H9 (cell line): ENCODE measurements at regions not wholly inside any gene's neighbourhood (a gene's known extent, or its start where the extent isn't known, plus 50 kb on each side); places are given as distances from the start of the nearest gene placed in this dataset.

Experiments used
- DNase-seq: peaks from one replicate; pipeline ENCODE4 v3.0.0-alpha.2; 2017
- H2AFZ ChIP-seq: one replicate; pipeline ENCODE4 v1.6.1; 2013; ENCODE audit warnings: mild to moderate bottlenecking, low read length, control low read depth, moderate library complexity
- H2AK5ac ChIP-seq: 2 replicates; pipeline ENCODE4 v1.6.1; 2013; ENCODE audit warnings: low read length, control low read depth, mixed read lengths; ENCODE audit not compliant: insufficient read length
- H2BK120ac ChIP-seq: one replicate; pipeline ENCODE4 v1.6.1; 2013; ENCODE audit warnings: low read depth, mild to moderate bottlenecking, low read length, control low read depth, inconsistent platforms; ENCODE audit not compliant: poor library complexity, severe bottlenecking
- H2BK12ac ChIP-seq: 2 replicates; pipeline ENCODE4 v1.6.1; 2013; ENCODE audit warnings: low read length, control low read depth, mixed read lengths, low read depth; ENCODE audit not compliant: insufficient read length
- H2BK15ac ChIP-seq: 2 replicates; pipeline ENCODE4 v1.6.1; 2013; ENCODE audit warnings: low read depth, low read length, control low read depth
- H2BK20ac ChIP-seq: one replicate; pipeline ENCODE4 v1.6.1; 2013; ENCODE audit warnings: low read depth, mild to moderate bottlenecking, low read length, control low read depth, inconsistent platforms; ENCODE audit not compliant: poor library complexity, severe bottlenecking
- H2BK5ac ChIP-seq: 2 replicates; pipeline ENCODE4 v1.6.1; 2013; ENCODE audit warnings: low read length, control low read depth, mixed read lengths; ENCODE audit not compliant: insufficient read length
- H3K14ac ChIP-seq: 2 replicates; pipeline ENCODE4 v1.6.1; 2013; ENCODE audit warnings: low read length, control low read depth; ENCODE audit not compliant: insufficient read depth
- H3K18ac ChIP-seq: 2 replicates; pipeline ENCODE4 v1.6.1; 2013; ENCODE audit warnings: low read depth, mild to moderate bottlenecking, mixed read lengths, low read length, control low read depth; ENCODE audit not compliant: insufficient read length
- H3K23ac ChIP-seq: 2 replicates; pipeline ENCODE4 v1.6.1; 2013; ENCODE audit warnings: low read length, control low read depth, mixed read lengths, low read depth; ENCODE audit not compliant: insufficient read length
- H3K23me2 ChIP-seq: 2 replicates; pipeline ENCODE4 v1.6.1; 2013; ENCODE audit warnings: low read depth, mild to moderate bottlenecking, mixed read lengths, low read length, control low read depth; ENCODE audit not compliant: insufficient read length, poor library complexity, severe bottlenecking
- H3K27ac ChIP-seq: 2 replicates; pipeline ENCODE4 v1.5.1; 2013; ENCODE audit warnings: low read length, control low read depth, mixed read lengths, low read depth; ENCODE audit not compliant: insufficient read length
- H3K27me3 ChIP-seq: 2 replicates; pipeline ENCODE4 v1.6.1; 2013; ENCODE audit warnings: low read length, control low read depth, inconsistent platforms; ENCODE audit not compliant: insufficient read depth
- H3K4ac ChIP-seq: 2 replicates; pipeline ENCODE4 v1.6.1; 2013; ENCODE audit warnings: low read depth, mild to moderate bottlenecking, control low read depth, inconsistent platforms, low read length, moderate library complexity
- H3K4me1 ChIP-seq: 2 replicates; pipeline ENCODE4 v1.6.1; 2013; ENCODE audit warnings: low read length, control low read depth, inconsistent platforms; ENCODE audit not compliant: insufficient read depth
- H3K4me2 ChIP-seq: 2 replicates; pipeline ENCODE4 v1.6.1; 2013; ENCODE audit warnings: low read length, control low read depth, mixed read lengths; ENCODE audit not compliant: insufficient read length, insufficient read depth
- H3K56ac ChIP-seq: 2 replicates; pipeline ENCODE4 v1.6.1; 2013; ENCODE audit warnings: low read depth, mild to moderate bottlenecking, mixed read lengths, low read length, control low read depth; ENCODE audit not compliant: insufficient read length
- H3K79me1 ChIP-seq: 2 replicates; pipeline ENCODE4 v1.6.1; 2013; ENCODE audit warnings: low read depth, mild to moderate bottlenecking, moderate library complexity, low read length, control low read depth, inconsistent platforms; ENCODE audit not compliant: insufficient read depth, poor library complexity, severe bottlenecking
- H3K79me2 ChIP-seq: 2 replicates; pipeline ENCODE4 v1.6.1; 2013; ENCODE audit warnings: low read length, control low read depth, inconsistent platforms; ENCODE audit not compliant: insufficient read depth
- H3K9ac ChIP-seq: 2 replicates; pipeline ENCODE4 v1.6.1; 2013; ENCODE audit warnings: low read length, control low read depth, mixed read lengths; ENCODE audit not compliant: insufficient read length; ENCODE audit errors: extremely low read depth
- H3K9me3 ChIP-seq: one replicate; pipeline ENCODE4 v1.6.1; 2013; ENCODE audit warnings: low read depth, low read length, inconsistent platforms; ENCODE audit not compliant: control insufficient read depth
- H3T11ph ChIP-seq: one replicate; pipeline ENCODE4 v1.6.1; 2013; ENCODE audit warnings: mild to moderate bottlenecking, low read length, control low read depth, inconsistent platforms
- H4K20me1 ChIP-seq: one replicate; pipeline ENCODE4 v1.6.1; 2013; ENCODE audit not compliant: control insufficient read depth, insufficient read length, insufficient read depth
- H4K5ac ChIP-seq: 2 replicates; pipeline ENCODE4 v1.6.1; 2013; ENCODE audit warnings: low read depth, mild to moderate bottlenecking, mixed read lengths, low read length, control low read depth; ENCODE audit not compliant: insufficient read length
- H4K8ac ChIP-seq: replicated peaks from 2 replicates; pipeline ENCODE4 v1.6.1; 2013; ENCODE audit warnings: low read length, control low read depth, mixed read lengths, low read depth; ENCODE audit not compliant: insufficient read length
- H4K91ac ChIP-seq: 2 replicates; pipeline ENCODE4 v1.6.1; 2013; ENCODE audit warnings: low read depth, mild to moderate bottlenecking, moderate library complexity, mixed read lengths, low read length, control low read depth; ENCODE audit not compliant: insufficient read length
- H3K27ac Mint-ChIP-seq, 3 experiments: 2 replicates in 2 of 3; 3 replicates in 1 of 3; pipeline ENCODE4 v1.8.0; 2020 to 2021; ENCODE audit warnings: mixed read lengths in 3 of 3, mild to moderate bottlenecking in 1 of 3, moderate library complexity in 1 of 3
- H3K27me3 Mint-ChIP-seq: 2 replicates; pipeline ENCODE4 v1.8.0; 2021; ENCODE audit warnings: low read depth, mild to moderate bottlenecking, moderate library complexity, mixed read lengths
- H3K36me3 Mint-ChIP-seq, 3 experiments: 2 replicates in 2 of 3; 3 replicates in 1 of 3; pipeline ENCODE4 v1.8.0; 2020 to 2021; ENCODE audit warnings: low read depth in 3 of 3, mixed read lengths in 3 of 3; ENCODE audit not compliant: insufficient read depth in 1 of 3
- H3K4me1 Mint-ChIP-seq, 2 experiments: 2 replicates each; pipeline ENCODE4 v1.8.0; 2020; ENCODE audit warnings: mixed read lengths in 2 of 2
- H3K4me3 Mint-ChIP-seq, 2 experiments: 2 replicates in 1 of 2; 3 replicates in 1 of 2; pipeline ENCODE4 v1.8.0; 2020 to 2021; ENCODE audit warnings: mild to moderate bottlenecking in 2 of 2, mixed read lengths in 2 of 2, moderate library complexity in 1 of 2
- H3K9me3 Mint-ChIP-seq, 2 experiments: 2 replicates in 1 of 2; 3 replicates in 1 of 2; pipeline ENCODE4 v1.8.0; 2020; ENCODE audit warnings: mild to moderate bottlenecking in 2 of 2, mixed read lengths in 2 of 2, moderate library complexity in 1 of 2
- CTCF ChIP-seq: fragments of 200-600 bp; sonication (generic); conservative IDR thresholded peaks from 3 replicates; pipeline ENCODE4 v1.8.0; 2021; ENCODE audit warnings: antibody characterized with exemption, mild to moderate bottlenecking
- WGBS: extraction: QIAGEN DNeasy Blood & Tissue Kit; methylation state at CpG from one replicate; pipeline ENCODE4 v1.1.7; 2013; ENCODE audit warnings: missing lambda C conversion rate, low lambda C conversion rate, mixed read lengths; ENCODE audit not compliant: insufficient read length; ENCODE audit errors: extremely low coverage; 5-methylcytosine and 5-hydroxymethylcytosine counted together

DNA sequence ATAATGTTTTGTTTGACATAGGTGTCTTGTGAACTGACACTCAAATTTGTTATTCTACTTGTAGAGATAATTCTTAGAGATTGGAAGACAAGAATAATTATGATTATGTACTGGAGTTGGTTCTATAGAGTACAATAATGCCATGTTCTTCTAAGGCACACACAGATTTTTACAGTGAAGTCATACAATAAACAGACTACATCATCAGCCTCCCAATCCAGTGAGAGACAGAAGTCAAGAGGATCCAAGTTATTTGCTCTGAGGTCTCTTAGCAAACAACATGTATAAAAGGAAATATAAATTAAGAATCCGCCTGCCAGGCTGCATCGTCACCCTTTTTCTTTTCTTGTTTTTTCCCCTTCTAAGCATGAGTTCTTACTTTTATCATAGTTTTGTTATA is 613.5 kb upstream of the SETBP1 start:
- Histone ChIP-seq H4K5ac (no peak overlapping the region), H4K91ac (no peak overlapping the region), H4K20me1 (no peaks in the 10 kb centered on the region), H3K9ac (no peak overlapping the region), H3K4ac (no peak overlapping the region), H3T11ph (no peak overlapping the region), H3K14ac (no peak overlapping the region), H2BK5ac (no peak overlapping the region), H3K79me2 (no peaks in the 10 kb centered on the region), H3K4me1 (no peaks in the 10 kb centered on the region), H3K4me2 (no peak overlapping the region), H3K27ac (no peak overlapping the region), H2BK120ac (no peak overlapping the region), H3K18ac (no peak overlapping the region), H4K8ac (no peak overlapping the region), H3K79me1 (no peaks in the 10 kb centered on the region), H2AK5ac (no peak overlapping the region), H3K23me2 (no peaks in the 10 kb centered on the region), H3K56ac (no peak overlapping the region), H3K27me3 (no peaks in the 10 kb centered on the region), H2BK12ac (no peak overlapping the region), H2AFZ (no peak overlapping the region), H2BK20ac (no peak overlapping the region), H2BK15ac (no peak overlapping the region), H3K9me3 (no peaks in the 10 kb centered on the region), H3K23ac (no peak overlapping the region)
- H3K27ac Mint-ChIP-seq, result no peak overlapping the region
- no peak for DNase-seq
- TF ChIP-seq CTCF, result no peak
- no peaks in the 10 kb centered on the region for H3K27me3 Mint-ChIP-seq
- H3K9me3 Mint-ChIP-seq, result no peaks in the 10 kb centered on the region
- no CpG with 5 or more reads among the region's 2 CpGs for WGBS
- no peaks in the 10 kb centered on the region for H3K4me1 Mint-ChIP-seq
- no peak overlapping the region for H3K4me3 Mint-ChIP-seq
- H3K36me3 Mint-ChIP-seq, result no peaks in the 10 kb centered on the region
